Brain microvascular endothelial cell (primary cell): ENCODE measurements at regions not wholly inside any gene's neighbourhood (a gene's known extent, or its start where the extent isn't known, plus 50 kb on each side); places are given as distances from the start of the nearest gene placed in this dataset.

ENCODE experiments used
- DNase-seq: peaks from one replicate; pipeline ENCODE4 v3.0.0-alpha.2; 2020
- H3K27ac ChIP-seq: fragments of 250-450 bp; sonication (Bioruptor Pico); 2 replicates; pipeline ENCODE4 v1.5.1; 2020; ENCODE audit warnings: mild to moderate bottlenecking, moderate library complexity
- H3K27me3 ChIP-seq: fragments of 250-450 bp; sonication (Bioruptor Pico); replicated peaks from 2 replicates; pipeline ENCODE4 v1.5.1; 2020; ENCODE audit warnings: mild to moderate bottlenecking
- H3K36me3 ChIP-seq: fragments of 250-450 bp; sonication (Bioruptor Pico); replicated peaks from 2 replicates; pipeline ENCODE4 v1.5.1; 2020; ENCODE audit warnings: mild to moderate bottlenecking
- H3K4me3 ChIP-seq: 2 replicates; pipeline ENCODE4 v1.5.1; 2011; ENCODE audit warnings: low read depth, mild to moderate bottlenecking, control low read depth, low read length, moderate library complexity
- in situ Hi-C: cut with HindIII; loops from 2 replicates; pipeline ENCODE4 v1.10.0; 2017; ENCODE audit warnings: low sequenced_read_pairs, low pct_ligation_motif_present
- TF ChIP-seq, protein P1 (sequence below): IDR thresholded peaks from 2 replicates; pipeline ENCODE4 v1.5.1; 2011; ENCODE audit warnings: low read depth, mild to moderate bottlenecking, moderate library complexity, low read length, control low read depth, inconsistent platforms; ENCODE audit errors: missing control alignments

DNA sequence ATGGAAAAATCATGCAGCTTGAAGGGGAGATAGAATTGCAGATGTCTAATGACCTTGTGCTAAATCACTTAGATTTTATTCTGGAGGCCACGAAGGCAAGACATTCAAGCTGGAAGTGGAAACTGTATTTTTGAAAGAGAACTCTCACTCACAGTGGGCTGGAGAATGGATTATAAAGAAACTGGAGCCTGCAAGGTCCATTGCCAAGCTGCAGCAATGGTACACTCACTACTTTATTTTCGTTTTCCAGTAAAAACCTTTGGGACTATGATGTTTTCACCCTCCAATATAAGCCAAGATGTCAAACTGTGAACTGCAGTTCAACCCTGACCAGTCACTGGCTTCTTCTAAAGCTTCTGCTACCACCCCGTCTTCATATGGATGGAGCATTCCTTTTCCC, 62.0 kb downstream of the SKIDA1 start:
- no peak for DNase-seq
- no peak overlapping the region for H3K27ac ChIP-seq
- in situ Hi-C loops = no loop called here
- H3K4me3 ChIP-seq = no peak overlapping the region
- no peaks in the 10 kb centered on the region for H3K27me3 ChIP-seq
- H3K36me3 ChIP-seq = no peaks in the 10 kb centered on the region
- TF ChIP-seq, protein P1, sequence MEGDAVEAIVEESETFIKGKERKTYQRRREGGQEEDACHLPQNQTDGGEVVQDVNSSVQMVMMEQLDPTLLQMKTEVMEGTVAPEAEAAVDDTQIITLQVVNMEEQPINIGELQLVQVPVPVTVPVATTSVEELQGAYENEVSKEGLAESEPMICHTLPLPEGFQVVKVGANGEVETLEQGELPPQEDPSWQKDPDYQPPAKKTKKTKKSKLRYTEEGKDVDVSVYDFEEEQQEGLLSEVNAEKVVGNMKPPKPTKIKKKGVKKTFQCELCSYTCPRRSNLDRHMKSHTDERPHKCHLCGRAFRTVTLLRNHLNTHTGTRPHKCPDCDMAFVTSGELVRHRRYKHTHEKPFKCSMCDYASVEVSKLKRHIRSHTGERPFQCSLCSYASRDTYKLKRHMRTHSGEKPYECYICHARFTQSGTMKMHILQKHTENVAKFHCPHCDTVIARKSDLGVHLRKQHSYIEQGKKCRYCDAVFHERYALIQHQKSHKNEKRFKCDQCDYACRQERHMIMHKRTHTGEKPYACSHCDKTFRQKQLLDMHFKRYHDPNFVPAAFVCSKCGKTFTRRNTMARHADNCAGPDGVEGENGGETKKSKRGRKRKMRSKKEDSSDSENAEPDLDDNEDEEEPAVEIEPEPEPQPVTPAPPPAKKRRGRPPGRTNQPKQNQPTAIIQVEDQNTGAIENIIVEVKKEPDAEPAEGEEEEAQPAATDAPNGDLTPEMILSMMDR = no peak

DNA sequence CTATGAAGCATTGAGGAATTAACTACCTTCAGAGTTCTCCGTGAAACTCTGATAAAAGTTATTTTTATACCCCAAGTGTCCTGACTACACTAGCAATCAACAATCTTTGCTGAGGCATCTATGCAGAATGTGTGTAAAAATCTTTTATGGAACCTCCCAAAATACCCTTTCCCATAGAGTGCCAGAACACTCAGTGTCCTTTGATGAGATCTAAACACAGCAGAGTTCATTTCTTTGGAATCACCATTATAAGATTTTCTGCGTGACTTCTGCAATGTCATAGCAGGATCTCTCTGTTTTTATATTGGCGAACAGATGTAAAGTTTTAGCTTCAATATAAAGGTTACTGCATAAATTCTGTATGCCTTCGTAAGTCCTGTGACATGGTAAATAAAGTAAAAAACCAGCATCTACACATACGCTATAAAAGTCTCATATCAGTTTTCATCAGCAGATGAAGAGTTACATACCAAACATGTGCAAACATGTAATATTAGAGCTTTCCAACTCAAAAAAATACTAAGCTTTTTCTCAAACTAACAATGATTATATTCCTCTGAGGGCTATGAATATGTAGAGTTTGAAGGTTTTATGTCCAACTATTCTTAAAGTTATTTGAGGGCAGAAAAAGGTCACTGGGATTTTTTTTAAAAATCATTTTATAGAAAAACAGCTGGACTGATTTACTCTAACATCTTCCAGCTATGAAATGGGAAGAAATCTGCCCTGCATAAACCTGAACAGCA, 67.2 kb downstream of the SKIDA1 start:
- Histone ChIP-seq H3K27me3 (no peaks in the 10 kb centered on the region), H3K36me3 (no peaks in the 10 kb centered on the region), H3K4me3 (no peak overlapping the region), H3K27ac (no peak overlapping the region)
- TF ChIP-seq, protein P1 = no peak
- no peak for DNase-seq
- in situ Hi-C loops = no loop called here

DNA sequence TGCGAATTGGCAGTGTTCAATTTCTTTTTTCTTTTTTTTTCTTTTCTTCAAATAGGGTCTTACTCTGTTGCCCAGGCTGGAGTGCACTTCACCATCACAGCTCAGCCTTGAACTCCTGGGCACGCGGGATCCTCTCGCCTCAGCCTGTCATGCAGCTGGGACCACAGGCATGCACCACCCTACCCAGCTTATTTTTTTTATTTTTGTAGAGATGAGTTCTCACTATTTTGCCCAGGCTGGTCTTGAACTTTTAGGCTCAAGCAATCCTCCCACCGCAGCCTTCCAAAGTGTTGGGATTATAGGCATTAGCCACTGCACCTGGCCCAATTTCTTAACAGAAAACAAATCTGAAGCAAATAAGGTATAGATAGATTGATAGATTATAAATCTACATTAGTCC, 69.3 kb downstream of the SKIDA1 start:
- H3K4me3 ChIP-seq = no peak overlapping the region
- no peaks in the 10 kb centered on the region for H3K36me3 ChIP-seq
- TF ChIP-seq, protein P1 = no peak
- no peaks in the 10 kb centered on the region for H3K27me3 ChIP-seq
- H3K27ac ChIP-seq = no peak overlapping the region
- in situ Hi-C loops = no loop called here
- no peak for DNase-seq

DNA sequence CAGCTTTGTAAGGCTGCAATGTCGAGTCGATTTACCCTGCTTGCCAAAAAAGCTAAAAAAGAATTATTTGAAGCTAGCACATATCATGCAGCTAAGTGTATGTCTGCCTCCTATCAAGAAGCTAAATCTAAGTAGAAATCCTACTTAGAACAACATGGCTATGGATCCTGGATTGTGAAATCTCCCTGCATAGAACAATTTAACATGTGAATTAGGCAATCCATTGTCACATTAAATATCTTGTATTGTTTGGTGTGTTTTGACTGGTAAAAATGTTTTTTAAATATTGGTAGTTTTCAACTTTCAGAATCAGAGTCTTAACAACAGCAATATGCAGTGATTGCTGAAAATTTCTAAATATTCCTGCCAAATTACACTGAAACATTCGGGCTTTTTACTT, 73.3 kb downstream of the SKIDA1 start:
- TF ChIP-seq, protein P1 = no peak
- DNase-seq = no peak
- in situ Hi-C loops = no loop called here

DNA sequence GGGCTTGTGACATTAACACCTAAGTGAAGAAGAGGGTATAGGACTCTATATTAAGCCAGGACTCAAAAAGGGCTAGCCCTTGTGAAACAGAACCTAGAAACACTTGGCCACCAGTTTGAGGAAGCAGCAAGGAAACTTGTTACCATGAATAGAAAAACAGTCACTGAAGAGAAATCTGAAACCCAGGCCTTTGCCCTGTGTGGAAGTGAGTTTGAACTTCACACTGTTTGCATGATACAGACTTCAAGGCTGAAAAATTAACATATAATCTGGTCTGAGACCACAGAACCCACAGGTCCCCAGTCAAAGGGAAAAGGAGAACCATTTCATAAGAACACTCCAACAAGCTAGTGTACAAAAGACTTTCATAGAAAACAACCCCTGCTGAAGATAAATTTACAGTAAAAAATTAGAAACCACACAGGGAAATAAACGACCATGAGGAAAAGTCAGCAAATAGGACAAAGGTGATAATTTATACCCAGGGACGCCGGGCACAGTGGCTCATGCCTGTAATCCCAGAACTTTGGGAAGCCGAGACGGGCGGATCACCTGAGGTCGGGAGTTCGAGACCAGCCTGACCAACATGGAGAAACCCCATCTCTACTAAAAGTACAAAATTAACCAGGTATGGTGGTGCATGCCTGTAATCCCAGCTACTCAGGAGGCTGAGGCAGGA, 76.1 kb downstream of the SKIDA1 start:
- Histone ChIP-seq H3K4me3 (no peak overlapping the region), H3K27ac (no peak overlapping the region), H3K36me3 (no peaks in the 10 kb centered on the region), H3K27me3 (no peaks in the 10 kb centered on the region)
- TF ChIP-seq, protein P1 = no peak
- in situ Hi-C loops = no loop called here
- no peak for DNase-seq

More for the DNA sequence above, 73.3 kb downstream of the SKIDA1 start:
- H3K4me3 ChIP-seq = no peak overlapping the region
- no peaks in the 10 kb centered on the region for H3K36me3 ChIP-seq
- H3K27ac ChIP-seq = no peak overlapping the region
- H3K27me3 ChIP-seq = no peaks in the 10 kb centered on the region
